WERI-Rb-1 (cell line): ENCODE measurements at regions not wholly inside any gene's neighbourhood (a gene's known extent, or its start where the extent isn't known, plus 50 kb on each side); places are given as distances from the start of the nearest gene placed in this dataset.

Experiments used
- DNase-seq: peaks from one replicate; pipeline ENCODE4 v3.0.0-alpha.2; 2020
- H3K27ac ChIP-seq: fragments of 250-450 bp; sonication (Bioruptor Pico); 2 replicates; pipeline ENCODE4 v1.5.1; 2020; ENCODE audit warnings: mild to moderate bottlenecking, moderate library complexity
- H3K27me3 ChIP-seq: fragments of 250-450 bp; sonication (Bioruptor Pico); 2 replicates; pipeline ENCODE4 v1.5.1; 2021; ENCODE audit warnings: mild to moderate bottlenecking, low read depth, moderate library complexity; ENCODE audit not compliant: insufficient read depth, severe bottlenecking
- H3K36me3 ChIP-seq: fragments of 250-450 bp; sonication (Bioruptor Pico); 2 replicates; pipeline ENCODE4 v1.5.1; 2020; ENCODE audit warnings: mild to moderate bottlenecking, moderate library complexity
- H3K4me3 ChIP-seq: 2 replicates; pipeline ENCODE4 v1.5.1; 2011; ENCODE audit warnings: low read depth, mild to moderate bottlenecking, control low read depth, low read length
- H3K9me3 ChIP-seq: fragments of 250-450 bp; sonication (Bioruptor Pico); 2 replicates; pipeline ENCODE4 v1.5.1; 2021; ENCODE audit warnings: mild to moderate bottlenecking, moderate library complexity; ENCODE audit not compliant: severe bottlenecking
- CTCF ChIP-seq: IDR thresholded peaks from 2 replicates; pipeline ENCODE4 v1.5.1; 2011; ENCODE audit warnings: low read depth, mild to moderate bottlenecking, control low read depth, inconsistent platforms, low read length

- H3K4me3 ChIP-seq: no peak overlapping the region
- peaks cover 3% of the 10 kb centered on the region for H3K9me3 ChIP-seq
- no peaks in the 10 kb centered on the region for H3K27me3 ChIP-seq
- no peak overlapping the region for H3K27ac ChIP-seq
- DNase-seq: no peak
- no peaks in the 10 kb centered on the region for H3K36me3 ChIP-seq
- TF ChIP-seq CTCF: no peak
Observed at GRCh38 chr10:91024541-91024940, 103.7 kb upstream of the ANKRD1 start.

- no peaks in the 10 kb centered on the region for H3K36me3 ChIP-seq
- no peak for TF ChIP-seq CTCF
- peaks cover 3% of the 10 kb centered on the region for H3K9me3 ChIP-seq
- no peak overlapping the region for H3K4me3 ChIP-seq
- DNase-seq: no peak
- no peaks in the 10 kb centered on the region for H3K27me3 ChIP-seq
- no peak overlapping the region for H3K27ac ChIP-seq
Observed at GRCh38 chr10:91032611-91033206, 111.8 kb upstream of the ANKRD1 start.

- no peak for TF ChIP-seq CTCF
- H3K27me3 ChIP-seq: no peaks in the 10 kb centered on the region
- no peak overlapping the region for H3K4me3 ChIP-seq
- DNase-seq: no peak
- no peaks in the 10 kb centered on the region for H3K9me3 ChIP-seq
- no peaks in the 10 kb centered on the region for H3K36me3 ChIP-seq
- H3K27ac ChIP-seq: no peak overlapping the region
Observed at GRCh38 chr10:91033324-91033950, 112.5 kb upstream of the ANKRD1 start.

GRCh38 chr10:91034042-91034441, 113.2 kb upstream of the ANKRD1 start:
- Histone ChIP-seq H3K27me3 (no peaks in the 10 kb centered on the region), H3K4me3 (no peak overlapping the region), H3K36me3 (no peaks in the 10 kb centered on the region), H3K27ac (no peak overlapping the region), H3K9me3 (no peaks in the 10 kb centered on the region)
- TF ChIP-seq CTCF: no peak
- no peak for DNase-seq

GRCh38 chr10:91034494-91035159, 113.7 kb upstream of the ANKRD1 start:
- no peak for DNase-seq
- H3K4me3 ChIP-seq: no peak overlapping the region
- TF ChIP-seq CTCF: no peak
- no peak overlapping the region for H3K27ac ChIP-seq
- no peaks in the 10 kb centered on the region for H3K9me3 ChIP-seq
- H3K36me3 ChIP-seq: no peaks in the 10 kb centered on the region
- H3K27me3 ChIP-seq: no peaks in the 10 kb centered on the region
